Heart right ventricle (tissue), 16 donors: ENCODE measurements at regions not wholly inside any gene's neighbourhood (a gene's known extent, or its start where the extent isn't known, plus 50 kb on each side); places are given as distances from the start of the nearest gene placed in this dataset.

Source experiments
- ATAC-seq, 8 donors: fragments of 200-7000 bp; cut with Tn5 transposase; one replicate each; pipeline ENCODE4 v1.9.1; 2020; ENCODE audit warnings: mild to moderate bottlenecking in 8 of 8, moderate library complexity in 8 of 8, moderate number of reproducible peaks in 1 of 8
- DNase-seq, 2 donors: peaks; one replicate each; pipeline ENCODE4 v3.0.0-alpha.2; 2020
- H3K27ac ChIP-seq, 10 donors: fragments of 200-600 bp; sonication (generic) in 2 of 10; one replicate each; pipeline versions ENCODE4 v1.5.0 to v1.8.0; 2020 to 2022; ENCODE audit warnings: mild to moderate bottlenecking in 3 of 10
- H3K27me3 ChIP-seq, 7 donors: fragments of 200-600 bp; one replicate each; pipeline ENCODE4 v1.8.0; 2021 to 2022; ENCODE audit warnings: mild to moderate bottlenecking in 2 of 7
- H3K36me3 ChIP-seq, 9 donors: fragments of 200-600 bp; sonication (generic) in 1 of 9; one replicate each; pipeline versions ENCODE4 v1.5.0 to v1.8.0; 2020 to 2022; ENCODE audit warnings: mild to moderate bottlenecking in 2 of 9
- H3K4me1 ChIP-seq, 9 donors: fragments of 200-600 bp; sonication (generic) in 1 of 9; one replicate each; pipeline versions ENCODE4 v1.5.0 to v1.8.0; 2020 to 2022; ENCODE audit warnings: mild to moderate bottlenecking in 4 of 9
- H3K4me3 ChIP-seq, 10 donors: fragments of 200-600 bp; sonication (generic) in 2 of 10; one replicate each; pipeline versions ENCODE4 v1.5.0 to v1.8.0; 2020 to 2022; ENCODE audit warnings: mild to moderate bottlenecking in 7 of 10, moderate library complexity in 2 of 10
- H3K9me3 ChIP-seq, 11 donors: fragments of 200-600 bp in 10 of 11; sonication (generic) in 2 of 11; one replicate each; pipeline versions ENCODE4 v1.5.0 to v1.8.0; 2013 to 2022; ENCODE audit warnings: mild to moderate bottlenecking in 2 of 11, control low read depth in 1 of 11, moderate library complexity in 1 of 11
- WGBS, 2 donors: extraction: QIAGEN DNeasy Blood & Tissue Kit; methylation state at CpG; one replicate each; pipeline ENCODE4 v1.1.7; 2013; ENCODE audit warnings: inconsistent platforms in 1 of 2; 5-methylcytosine and 5-hydroxymethylcytosine counted together
- intact Hi-C, 10 donors: fragments of 100-400 bp; cut with DNase I; formaldehyde crosslinking; loops; one replicate each; pipeline versions ENCODE4 v1.11.1 to v1.14.2; 2022
- TF ChIP-seq, protein P1 (sequence below), 9 donors: fragments of 200-600 bp; sonication (generic) in 2 of 9; IDR thresholded peaks; one replicate each; pipeline versions ENCODE4 v1.5.0 to v1.8.0; 2021 to 2022; ENCODE audit warnings: antibody characterized with exemption in 9 of 9, mild to moderate bottlenecking in 5 of 9, moderate library complexity in 1 of 9
- donor health status: Arrhythmogenic right ventricular cardiomyopathy.
- donor health status: ischemic (EF 13 %, LVEDD 7.1; RV severe dilation, severe dysfunction).
- donor health status: healthy with polysubstance abuse.
- donor health status: DM: no; HTN: yes; CAD: no.
- donor health status: DM: no; HTN: no; CAD: no.
- donor health status: ischemic (EF 25% LVEDD 6.9; RV normal size, moderate dysfunction).
- donor health status: ischemic (EF 25% LVEDD 5.7; RV mildly dilated, moderate dysfunction).
- donor health status: healthy.
- donor health status: DM: yes; HTN: yes; CAD: no.
- donor health status: Ischemic cardiomyopathy.
- donor health status: ischemic (EF 35%, LVEDD 5.7; RV mildly dilated, moderate dysfunction).
- donor health status: nonischemic (EF 11% LVEDD 7.7; RV severe dilation, severe dysfunction).
- donor health status: DM: yes; HTN: yes; CAD: no.
- donor health status: PGD.
- donor health status: ischemic (EF 29% LVEDD 5.4; RV normal size, mild dysfunction).
- donor health status: nonischemic (EF 23%, LVEDD 6.1; RV moderate dilation, normal function).

DNA sequence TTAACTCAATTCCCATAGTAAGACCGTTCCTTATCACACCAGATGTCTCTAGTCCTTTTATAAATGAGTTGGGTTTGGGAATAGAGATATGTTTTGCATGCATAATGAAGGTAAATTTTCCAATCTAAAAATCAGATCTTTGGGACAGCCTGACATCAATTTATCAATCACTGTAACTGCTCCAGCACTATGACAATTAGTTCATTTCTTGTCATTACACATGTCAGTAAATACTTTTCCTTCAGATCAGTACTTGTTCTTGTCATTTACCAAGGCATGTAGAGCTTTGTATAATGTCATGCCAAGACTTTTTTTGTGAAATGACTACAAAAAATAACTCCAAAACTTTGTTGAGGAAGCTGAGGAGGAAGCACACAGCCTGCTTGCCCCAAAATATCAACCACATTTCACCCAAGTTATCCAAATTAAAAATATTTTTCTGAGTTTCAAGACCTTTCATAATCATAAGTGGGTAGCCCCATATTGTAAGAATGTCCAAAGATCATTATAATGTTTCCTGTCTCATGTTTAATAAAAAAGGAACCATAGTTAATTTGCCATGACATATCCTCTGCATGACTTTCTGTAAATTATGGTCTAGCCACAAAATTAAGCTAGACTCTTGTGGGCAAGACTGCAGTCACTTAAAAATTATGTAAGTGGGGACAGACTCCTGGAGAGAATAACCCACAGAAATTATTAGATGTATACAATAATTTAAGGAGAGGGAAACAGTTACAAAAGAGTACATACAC lies 586.8 kb downstream of the TBC1D4 start:
- Histone ChIP-seq H3K27ac (no peak overlapping the region), H3K9me3 (no peaks in the 10 kb centered on the region), H3K4me3 (no peak overlapping the region), H3K27me3 (no peaks in the 10 kb centered on the region), H3K36me3 (no peaks in the 10 kb centered on the region), H3K4me1 (peaks cover 0 to 4% (median 0%) of the 10 kb centered on the region in 9 donors)
- ATAC-seq, result no peak
- TF ChIP-seq, protein P1, sequence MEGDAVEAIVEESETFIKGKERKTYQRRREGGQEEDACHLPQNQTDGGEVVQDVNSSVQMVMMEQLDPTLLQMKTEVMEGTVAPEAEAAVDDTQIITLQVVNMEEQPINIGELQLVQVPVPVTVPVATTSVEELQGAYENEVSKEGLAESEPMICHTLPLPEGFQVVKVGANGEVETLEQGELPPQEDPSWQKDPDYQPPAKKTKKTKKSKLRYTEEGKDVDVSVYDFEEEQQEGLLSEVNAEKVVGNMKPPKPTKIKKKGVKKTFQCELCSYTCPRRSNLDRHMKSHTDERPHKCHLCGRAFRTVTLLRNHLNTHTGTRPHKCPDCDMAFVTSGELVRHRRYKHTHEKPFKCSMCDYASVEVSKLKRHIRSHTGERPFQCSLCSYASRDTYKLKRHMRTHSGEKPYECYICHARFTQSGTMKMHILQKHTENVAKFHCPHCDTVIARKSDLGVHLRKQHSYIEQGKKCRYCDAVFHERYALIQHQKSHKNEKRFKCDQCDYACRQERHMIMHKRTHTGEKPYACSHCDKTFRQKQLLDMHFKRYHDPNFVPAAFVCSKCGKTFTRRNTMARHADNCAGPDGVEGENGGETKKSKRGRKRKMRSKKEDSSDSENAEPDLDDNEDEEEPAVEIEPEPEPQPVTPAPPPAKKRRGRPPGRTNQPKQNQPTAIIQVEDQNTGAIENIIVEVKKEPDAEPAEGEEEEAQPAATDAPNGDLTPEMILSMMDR (IDR thresholded peaks at IDR 0.05), result no peak
- DNase-seq, result no peak
- 65 to 68% methylated on average over 1 of the region's 1 CpG for WGBS, 2 donors
- intact Hi-C loops, result no loop called here

DNA sequence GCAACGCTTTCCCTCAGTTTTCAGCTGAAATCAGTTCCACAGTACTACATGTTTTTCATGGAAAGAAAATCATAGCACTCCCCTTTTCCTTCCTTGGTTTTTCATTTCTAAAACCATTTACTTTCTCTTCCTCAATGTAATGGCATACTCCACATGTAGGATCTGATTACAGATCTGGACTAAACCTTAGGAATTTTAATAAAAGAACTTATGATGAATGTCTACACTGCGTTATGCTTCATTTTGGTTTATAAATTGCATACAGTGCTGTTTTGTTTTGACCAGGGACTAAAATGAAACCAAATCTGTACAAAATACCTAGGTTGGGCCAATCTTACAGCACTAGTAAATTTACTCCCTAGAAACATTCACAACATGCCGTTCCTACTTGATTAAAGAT lies 589.9 kb downstream of the TBC1D4 start:
- Histone ChIP-seq H3K36me3 (no peaks in the 10 kb centered on the region), H3K4me3 (no peak overlapping the region), H3K27ac (no peak overlapping the region), H3K27me3 (no peaks in the 10 kb centered on the region), H3K4me1 (peaks cover 0 to 4% (median 0%) of the 10 kb centered on the region in 9 donors), H3K9me3 (no peaks in the 10 kb centered on the region)
- DNase-seq, result no peak
- TF ChIP-seq, protein P1 (IDR thresholded peaks at IDR 0.05), result no peak
- ATAC-seq, result no peak
- WGBS, 2 donors, result 80 to 86% methylated on average over 3 of the region's 3 CpGs
- intact Hi-C loops, result no loop called here

DNA sequence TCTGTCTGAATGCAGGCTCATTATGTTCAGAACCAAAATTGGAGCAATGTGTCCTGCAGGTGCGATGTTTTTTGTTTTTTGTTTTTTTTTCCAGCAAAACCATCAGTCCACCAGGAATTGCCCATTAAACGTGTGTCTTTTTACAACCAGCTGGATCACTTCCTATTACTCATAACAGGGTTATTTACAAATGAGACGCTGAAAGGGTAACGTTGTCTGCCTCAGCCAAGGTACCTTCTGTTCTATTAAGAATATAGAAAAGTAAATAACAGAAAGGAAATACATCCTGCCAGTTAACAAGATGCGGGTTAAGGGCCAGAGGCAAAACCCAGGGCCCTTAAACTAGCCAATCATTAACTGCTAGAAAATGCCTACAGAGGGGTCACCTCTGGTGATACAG lies 590.4 kb downstream of the TBC1D4 start:
- TF ChIP-seq, protein P1 (IDR thresholded peaks at IDR 0.05), result no peak
- intact Hi-C loops, result no loop called here
- ATAC-seq (no peak), DNase-seq (no peak)
- H3K4me1 ChIP-seq, result peaks cover 0 to 4% (median 0%) of the 10 kb centered on the region in 9 donors
- 57 to 63% methylated on average over 5 of the region's 5 CpGs for WGBS, 2 donors
- no peaks in the 10 kb centered on the region for H3K9me3 ChIP-seq
- no peak overlapping the region for H3K4me3 ChIP-seq
- H3K27ac ChIP-seq, result no peak overlapping the region
- no peaks in the 10 kb centered on the region for H3K36me3 ChIP-seq
- no peaks in the 10 kb centered on the region for H3K27me3 ChIP-seq

DNA sequence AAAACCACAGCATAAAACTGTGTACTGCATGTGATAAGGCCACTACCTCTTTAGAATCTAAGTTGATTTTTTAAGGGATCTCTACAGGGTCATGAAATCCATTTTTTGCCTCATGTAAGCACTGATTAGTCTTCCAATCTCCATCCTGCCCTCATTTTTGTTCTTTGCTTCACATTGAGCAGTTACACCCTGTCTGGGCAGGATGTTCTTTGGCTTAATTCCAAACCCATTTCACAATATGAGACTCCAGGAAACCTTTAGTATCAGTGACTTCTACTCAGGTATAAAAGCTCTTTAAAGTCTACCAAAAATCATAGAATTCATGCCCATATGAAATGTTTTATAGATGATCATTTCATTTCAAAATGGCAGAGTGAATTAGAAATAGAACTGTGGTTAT lies 592.6 kb downstream of the TBC1D4 start:
- DNase-seq, result no peak
- Histone ChIP-seq H3K4me3 (no peak overlapping the region), H3K27me3 (no peaks in the 10 kb centered on the region), H3K27ac (no peak overlapping the region), H3K4me1 (peaks cover 0 to 4% (median 0%) of the 10 kb centered on the region in 9 donors), H3K36me3 (no peaks in the 10 kb centered on the region), H3K9me3 (no peaks in the 10 kb centered on the region)
- ATAC-seq, result no peak
- TF ChIP-seq, protein P1 (IDR thresholded peaks at IDR 0.05), result no peak
- intact Hi-C loops, result no loop called here
